ENCODE measurements at regions not wholly inside any gene's neighbourhood (a gene's known extent, or its start where the extent isn't known, plus 50 kb on each side); places are given as distances from the start of the nearest gene placed in this dataset.

DNA sequence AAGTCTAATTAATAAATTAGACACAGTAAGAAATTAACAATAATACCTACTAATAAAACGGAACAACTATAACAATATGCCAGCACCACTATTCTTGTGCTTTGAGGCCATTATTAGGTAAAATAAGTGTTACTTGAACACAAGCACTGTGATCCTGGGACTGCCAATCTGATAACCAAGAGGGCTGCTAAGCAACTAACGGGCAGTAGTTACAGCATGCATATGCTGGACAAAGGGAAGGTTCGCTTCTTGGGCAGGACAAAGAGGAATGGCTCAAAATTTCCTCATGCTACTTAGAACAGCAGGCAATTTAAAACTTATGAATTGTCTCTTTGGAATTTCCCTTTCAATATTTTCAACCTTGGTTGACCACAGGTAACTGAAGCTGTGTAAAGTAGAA is 718.6 kb downstream of the SORCS3 start:
- TF ChIP-seq EZH2 (optimal IDR thresholded peaks at IDR 0.05; ENCODE audit: low read depth, low read length) (no peak), EZH2phosphoT487 (IDR thresholded peaks at IDR 0.05; ENCODE audit: low read length) (no peak)
- TF ChIP-seq, protein P1, sequence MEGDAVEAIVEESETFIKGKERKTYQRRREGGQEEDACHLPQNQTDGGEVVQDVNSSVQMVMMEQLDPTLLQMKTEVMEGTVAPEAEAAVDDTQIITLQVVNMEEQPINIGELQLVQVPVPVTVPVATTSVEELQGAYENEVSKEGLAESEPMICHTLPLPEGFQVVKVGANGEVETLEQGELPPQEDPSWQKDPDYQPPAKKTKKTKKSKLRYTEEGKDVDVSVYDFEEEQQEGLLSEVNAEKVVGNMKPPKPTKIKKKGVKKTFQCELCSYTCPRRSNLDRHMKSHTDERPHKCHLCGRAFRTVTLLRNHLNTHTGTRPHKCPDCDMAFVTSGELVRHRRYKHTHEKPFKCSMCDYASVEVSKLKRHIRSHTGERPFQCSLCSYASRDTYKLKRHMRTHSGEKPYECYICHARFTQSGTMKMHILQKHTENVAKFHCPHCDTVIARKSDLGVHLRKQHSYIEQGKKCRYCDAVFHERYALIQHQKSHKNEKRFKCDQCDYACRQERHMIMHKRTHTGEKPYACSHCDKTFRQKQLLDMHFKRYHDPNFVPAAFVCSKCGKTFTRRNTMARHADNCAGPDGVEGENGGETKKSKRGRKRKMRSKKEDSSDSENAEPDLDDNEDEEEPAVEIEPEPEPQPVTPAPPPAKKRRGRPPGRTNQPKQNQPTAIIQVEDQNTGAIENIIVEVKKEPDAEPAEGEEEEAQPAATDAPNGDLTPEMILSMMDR (IDR thresholded peaks at IDR 0.05; ENCODE audit: low read length) = no peak

Data from MM.1S (cell line).